ENCODE measurements at regions not wholly inside any gene's neighbourhood (a gene's known extent, or its start where the extent isn't known, plus 50 kb on each side); places are given as distances from the start of the nearest gene placed in this dataset.

DNA sequence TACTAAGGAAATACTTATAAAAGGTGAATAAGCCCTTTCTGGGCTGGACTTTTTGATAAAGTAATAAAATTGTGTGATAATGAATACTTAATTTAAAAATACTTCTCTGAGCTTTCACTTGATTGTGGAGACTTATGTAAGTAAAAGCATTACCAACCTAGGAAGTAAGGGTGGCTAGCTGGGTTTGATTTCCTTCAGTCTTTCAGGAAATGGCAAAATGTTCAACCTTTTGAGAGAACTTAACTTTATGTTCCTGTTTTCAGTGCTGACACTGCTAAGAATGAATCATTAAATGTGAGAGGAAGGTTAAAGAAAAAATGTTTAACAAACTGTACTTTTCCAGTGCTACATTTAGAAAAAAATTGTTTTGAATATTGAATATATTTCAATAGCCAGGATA lies 900.3 kb downstream of the METTL15 start:
- Mint-ChIP-seq H3K9me3 (peaks cover 11% of the 10 kb centered on the region), H3K4me1 (no peaks in the 10 kb centered on the region), H3K36me3 (ENCODE audit: low read depth) (no peaks in the 10 kb centered on the region), H3K27me3 (no peaks in the 10 kb centered on the region), H3K27ac (no peak overlapping the region), H3K4me3 (no peak overlapping the region)
- DNase-seq, result no peak
- CTCF ChIA-PET, result no interaction called here
- POLR2A ChIA-PET, result no interaction called here

DNA sequence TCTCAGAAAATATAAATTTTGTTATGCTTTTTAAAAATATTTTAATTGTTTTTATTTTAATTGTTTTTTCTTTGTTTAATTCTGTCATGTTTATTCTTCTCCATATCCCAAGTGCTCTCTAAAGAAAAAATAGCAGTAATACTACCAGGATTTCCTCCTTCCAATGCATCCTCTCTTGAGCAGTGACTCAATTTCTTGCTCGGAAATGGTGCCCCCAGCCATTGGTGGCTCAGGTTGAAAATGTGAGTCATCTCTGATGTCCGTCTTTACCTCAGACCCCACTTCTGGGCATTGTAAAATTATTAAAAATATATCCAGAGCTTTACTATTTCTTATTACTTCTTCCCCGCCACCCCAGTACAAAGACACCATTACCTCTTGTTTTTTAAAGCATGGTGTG lies 898.5 kb downstream of the METTL15 start:
- no peak for DNase-seq
- no peak overlapping the region for H3K27ac Mint-ChIP-seq
- H3K27me3 Mint-ChIP-seq, result no peaks in the 10 kb centered on the region
- no peaks in the 10 kb centered on the region for H3K4me1 Mint-ChIP-seq
- ChIA-PET CTCF (no interaction called here), POLR2A (no interaction called here)
- H3K9me3 Mint-ChIP-seq, result peaks cover 11% of the 10 kb centered on the region
- no peak overlapping the region for H3K4me3 Mint-ChIP-seq
- no peaks in the 10 kb centered on the region for H3K36me3 Mint-ChIP-seq (ENCODE audit: low read depth)

DNA sequence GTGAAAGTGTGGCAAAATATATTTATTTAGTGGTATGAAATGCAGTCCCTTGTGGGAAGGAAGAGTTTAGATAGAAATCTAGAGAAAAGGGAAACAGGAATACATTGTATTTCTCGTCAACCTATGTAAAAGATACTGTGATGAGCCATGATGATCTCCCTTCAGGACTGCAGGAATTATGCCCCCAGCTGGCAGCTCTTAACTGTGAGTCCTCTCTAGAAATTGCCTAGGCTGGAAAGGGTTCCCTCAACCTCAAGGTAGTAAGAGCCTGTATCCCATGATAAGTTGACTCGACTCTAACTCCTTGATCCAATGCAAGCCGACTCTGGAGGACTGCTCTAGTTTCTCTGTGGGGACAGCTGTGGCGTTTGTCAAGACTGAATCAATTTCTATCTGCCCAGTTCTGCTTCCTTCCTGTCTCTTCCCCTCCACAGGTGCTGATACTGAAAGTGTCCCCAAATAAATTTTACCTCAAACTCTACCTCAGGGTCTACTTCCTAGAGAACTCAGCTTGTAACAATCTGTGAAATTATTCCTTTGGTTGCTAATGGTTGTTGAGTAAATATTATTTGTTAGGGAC lies 897.3 kb downstream of the METTL15 start:
- no peaks in the 10 kb centered on the region for H3K4me1 Mint-ChIP-seq
- no peaks in the 10 kb centered on the region for H3K36me3 Mint-ChIP-seq (ENCODE audit: low read depth)
- ChIA-PET CTCF (no interaction called here), POLR2A (no interaction called here)
- H3K27me3 Mint-ChIP-seq, result no peaks in the 10 kb centered on the region
- DNase-seq, result no peak
- H3K9me3 Mint-ChIP-seq, result peaks cover 11% of the 10 kb centered on the region
- no peak overlapping the region for H3K4me3 Mint-ChIP-seq
- no peak overlapping the region for H3K27ac Mint-ChIP-seq

DNA sequence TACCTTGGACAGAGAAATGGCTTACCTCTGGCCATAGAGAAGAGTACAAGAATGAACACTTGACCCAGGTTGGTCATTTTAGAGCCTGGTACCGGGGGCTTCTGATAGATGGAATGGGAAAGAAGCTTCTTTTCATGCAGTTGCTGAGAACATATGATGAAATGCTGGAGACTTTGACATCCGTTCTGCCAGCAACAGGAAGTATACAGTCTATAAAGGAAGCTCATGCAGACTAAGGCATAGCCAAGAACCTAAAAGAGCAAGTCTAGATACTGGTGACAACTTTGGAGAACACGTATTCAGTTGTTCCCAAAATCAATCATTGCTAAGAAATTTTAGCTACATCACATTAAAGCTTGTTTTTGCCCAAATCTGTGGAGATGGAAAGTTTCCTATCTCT lies 894.6 kb downstream of the METTL15 start:
- no peak overlapping the region for H3K4me3 Mint-ChIP-seq
- ChIA-PET CTCF (no interaction called here), POLR2A (no interaction called here)
- DNase-seq, result no peak
- no peak overlapping the region for H3K27ac Mint-ChIP-seq
- H3K36me3 Mint-ChIP-seq (ENCODE audit: low read depth), result no peaks in the 10 kb centered on the region
- H3K27me3 Mint-ChIP-seq, result no peaks in the 10 kb centered on the region
- no peaks in the 10 kb centered on the region for H3K4me1 Mint-ChIP-seq
- peaks cover 9% of the 10 kb centered on the region for H3K9me3 Mint-ChIP-seq

DNA sequence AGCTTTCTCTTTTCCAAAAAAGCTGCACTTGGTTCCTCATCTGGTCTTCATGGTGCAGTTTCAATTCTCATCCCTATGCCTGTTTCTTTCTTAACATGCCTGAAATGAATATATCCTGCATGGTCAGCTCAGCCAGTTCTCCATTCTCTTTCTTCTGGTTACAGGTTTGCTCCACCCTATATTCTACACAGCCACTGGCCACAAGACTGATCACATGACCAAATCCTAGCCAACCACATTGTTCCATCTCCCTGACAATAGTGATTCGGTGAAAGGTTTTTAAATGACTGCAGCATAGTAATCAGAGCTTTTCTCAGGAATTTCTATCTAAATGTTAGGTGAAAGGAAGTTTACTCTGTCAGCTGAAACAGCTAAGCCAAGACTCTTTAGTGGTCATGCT lies 891.4 kb downstream of the METTL15 start:
- POLR2A ChIA-PET, result no interaction called here
- CTCF ChIA-PET, result no interaction called here
- no peak overlapping the region for H3K27ac Mint-ChIP-seq
- H3K36me3 Mint-ChIP-seq (ENCODE audit: low read depth), result no peaks in the 10 kb centered on the region
- no peak for DNase-seq
- no peaks in the 10 kb centered on the region for H3K9me3 Mint-ChIP-seq
- H3K27me3 Mint-ChIP-seq, result no peaks in the 10 kb centered on the region
- no peak overlapping the region for H3K4me3 Mint-ChIP-seq
- no peaks in the 10 kb centered on the region for H3K4me1 Mint-ChIP-seq

DNA sequence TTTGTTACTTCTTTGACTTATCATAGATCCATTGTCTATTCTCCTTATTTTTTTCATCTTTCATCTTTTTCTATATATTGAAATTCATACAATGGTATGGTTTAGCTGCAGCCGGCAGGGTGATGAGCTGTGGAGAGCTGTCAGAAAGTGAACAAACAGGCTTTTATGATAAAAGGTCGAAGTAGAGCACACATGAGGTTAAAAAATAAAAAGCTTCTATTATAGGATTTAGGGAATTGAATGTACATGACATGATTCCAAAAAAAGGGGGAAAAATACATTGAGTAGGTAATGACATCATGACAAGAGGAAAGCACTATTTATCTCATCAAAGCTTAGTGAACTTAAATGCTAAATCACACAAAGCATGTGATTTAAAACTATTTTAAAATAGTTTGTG lies 884.8 kb downstream of the METTL15 start:
- CTCF ChIA-PET, result no interaction called here
- Mint-ChIP-seq H3K9me3 (no peaks in the 10 kb centered on the region), H3K4me1 (no peaks in the 10 kb centered on the region), H3K36me3 (ENCODE audit: low read depth) (no peaks in the 10 kb centered on the region), H3K4me3 (no peak overlapping the region), H3K27ac (no peak overlapping the region), H3K27me3 (no peaks in the 10 kb centered on the region)
- POLR2A ChIA-PET, result no interaction called here
- DNase-seq, result no peak

DNA sequence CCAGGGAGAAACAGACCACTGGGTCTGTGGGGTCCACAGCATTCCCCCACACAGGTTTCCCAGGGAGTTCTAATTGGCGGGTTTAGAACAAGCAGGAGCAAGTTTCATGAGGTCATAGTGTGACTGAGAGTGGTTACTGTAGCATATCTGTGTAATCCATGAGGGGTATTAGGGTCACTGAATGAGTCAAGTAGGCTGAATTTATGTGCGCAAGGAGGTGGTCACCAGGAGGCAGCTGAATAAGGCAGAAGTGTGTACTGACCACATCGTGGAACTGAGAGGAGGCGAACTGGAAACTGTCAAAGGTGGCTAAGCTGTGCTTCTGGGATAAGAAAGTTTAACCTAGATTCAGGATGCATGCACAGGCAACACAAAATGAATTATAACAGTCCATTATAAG lies 876.0 kb downstream of the METTL15 start:
- ChIA-PET CTCF (no interaction called here), POLR2A (no interaction called here)
- Mint-ChIP-seq H3K4me1 (no peaks in the 10 kb centered on the region), H3K9me3 (peaks cover 14% of the 10 kb centered on the region), H3K27me3 (no peaks in the 10 kb centered on the region), H3K27ac (no peak overlapping the region), H3K36me3 (ENCODE audit: low read depth) (no peaks in the 10 kb centered on the region), H3K4me3 (no peak overlapping the region)
- DNase-seq, result no peak

DNA sequence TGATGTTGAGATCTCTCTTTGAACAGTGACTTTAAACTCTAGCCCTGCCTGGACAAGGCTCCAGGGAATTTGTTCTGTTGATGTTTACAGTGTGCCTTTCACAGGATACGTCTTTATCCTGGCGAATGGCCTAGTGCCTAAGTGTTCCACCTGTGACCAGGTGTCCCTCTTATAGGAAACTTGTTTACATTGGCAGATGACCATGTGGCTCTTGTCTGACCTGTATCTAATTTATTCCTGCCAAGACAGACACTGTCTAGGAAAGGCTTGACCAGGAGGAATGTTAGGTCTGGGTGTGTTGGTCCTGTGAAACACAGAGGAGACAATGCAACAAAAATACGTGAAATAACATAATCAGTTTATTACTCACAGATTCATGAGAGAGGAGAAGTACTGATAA lies 875.6 kb downstream of the METTL15 start:
- CTCF ChIA-PET, result no interaction called here
- no peak overlapping the region for H3K27ac Mint-ChIP-seq

DNA sequence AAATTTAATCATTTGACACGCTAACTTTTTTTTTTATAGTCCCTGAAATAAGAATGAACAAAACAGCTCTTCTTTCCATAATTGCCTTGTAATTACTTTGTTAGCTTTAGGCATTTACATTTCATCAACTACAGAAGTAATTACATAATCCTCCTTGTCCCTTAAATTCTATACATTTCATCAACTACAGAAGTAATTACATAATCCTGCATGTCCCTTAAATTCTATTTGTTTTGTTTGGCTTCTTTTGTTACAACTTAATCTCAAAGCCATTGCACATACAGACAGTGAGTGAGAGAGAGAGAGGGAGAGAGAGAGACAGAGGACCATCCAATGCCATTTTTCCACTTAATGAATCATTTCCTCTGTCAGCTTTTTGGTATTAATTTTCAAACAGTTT lies 873.2 kb downstream of the METTL15 start:
- Mint-ChIP-seq H3K4me1 (no peaks in the 10 kb centered on the region), H3K36me3 (ENCODE audit: low read depth) (no peaks in the 10 kb centered on the region), H3K27me3 (no peaks in the 10 kb centered on the region), H3K27ac (no peak overlapping the region), H3K9me3 (peaks cover 16% of the 10 kb centered on the region), H3K4me3 (no peak overlapping the region)
- ChIA-PET POLR2A (no interaction called here), CTCF (no interaction called here)
- DNase-seq, result no peak

More for the DNA sequence above, 875.6 kb downstream of the METTL15 start:
- H3K9me3 Mint-ChIP-seq, result peaks cover 14% of the 10 kb centered on the region
- no peaks in the 10 kb centered on the region for H3K4me1 Mint-ChIP-seq
- no peaks in the 10 kb centered on the region for H3K27me3 Mint-ChIP-seq
- no peaks in the 10 kb centered on the region for H3K36me3 Mint-ChIP-seq (ENCODE audit: low read depth)
- no peak for DNase-seq
- no peak overlapping the region for H3K4me3 Mint-ChIP-seq
- POLR2A ChIA-PET, result no interaction called here

DNA sequence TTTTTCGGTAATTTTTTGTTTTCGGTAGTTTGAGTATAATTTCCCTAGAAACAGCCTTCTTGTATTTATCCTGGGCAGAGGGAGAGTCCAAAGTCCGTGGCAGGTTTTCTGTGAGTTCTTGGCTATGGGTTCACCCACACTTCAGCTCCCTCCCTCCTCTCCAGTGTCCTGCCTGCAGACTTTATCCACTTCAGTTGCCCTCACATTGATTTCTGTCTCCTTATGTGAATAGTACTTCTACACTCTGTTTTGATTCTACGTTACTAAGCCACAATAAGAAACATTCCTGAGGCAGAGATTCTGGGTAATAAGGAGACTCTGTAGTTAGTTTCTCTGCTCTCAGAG lies 868.6 kb downstream of the METTL15 start:
- H3K9me3 Mint-ChIP-seq, result peaks cover 13% of the 10 kb centered on the region
- DNase-seq, result no peak
- H3K27me3 Mint-ChIP-seq, result no peaks in the 10 kb centered on the region
- ChIA-PET CTCF (no interaction called here), POLR2A (no interaction called here)
- H3K27ac Mint-ChIP-seq, result no peak overlapping the region
- H3K4me3 Mint-ChIP-seq, result no peak overlapping the region
- H3K36me3 Mint-ChIP-seq (ENCODE audit: low read depth), result no peaks in the 10 kb centered on the region
- H3K4me1 Mint-ChIP-seq, result no peaks in the 10 kb centered on the region

DNA sequence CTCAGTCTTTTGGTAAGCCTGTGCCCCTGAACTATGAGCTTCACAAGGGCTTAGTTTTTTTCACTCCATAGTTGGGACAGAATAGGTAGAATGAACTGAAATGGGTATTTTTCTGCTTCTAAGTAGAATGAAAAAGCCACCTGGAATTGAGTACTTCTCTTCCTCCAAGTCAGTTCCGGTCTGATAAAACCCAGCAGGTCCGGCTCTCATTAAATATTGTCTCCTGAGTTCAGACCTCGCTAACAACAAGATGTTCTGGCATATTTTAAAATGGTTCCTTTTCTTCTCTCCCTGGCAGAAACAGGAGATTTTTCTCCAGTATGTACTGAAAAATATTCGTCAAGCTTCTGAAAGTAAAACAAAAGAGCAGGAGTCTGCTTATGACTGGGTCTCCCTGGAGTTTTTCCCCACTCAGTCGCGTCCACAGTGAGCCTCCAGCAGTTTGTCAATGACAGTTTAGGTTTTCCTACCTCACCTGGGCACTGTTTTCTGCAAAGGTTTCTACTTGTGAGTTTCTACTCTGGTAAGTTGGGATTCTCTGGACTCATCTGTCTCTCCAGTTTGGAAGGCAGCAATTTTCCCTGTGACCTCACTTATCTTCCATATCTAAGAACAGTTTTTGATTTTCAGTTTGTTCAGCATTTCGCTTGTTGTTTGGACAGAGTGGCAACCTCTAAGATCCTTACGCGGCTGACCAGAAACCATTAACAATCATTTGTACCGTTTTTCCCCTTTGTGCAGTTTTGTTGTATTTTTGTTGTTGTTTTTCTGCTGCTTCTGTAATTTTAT lies 868.0 kb downstream of the METTL15 start:
- no peaks in the 10 kb centered on the region for H3K36me3 Mint-ChIP-seq (ENCODE audit: low read depth)
- no peaks in the 10 kb centered on the region for H3K4me1 Mint-ChIP-seq
- peaks cover 13% of the 10 kb centered on the region for H3K9me3 Mint-ChIP-seq
- ChIA-PET CTCF (no interaction called here), POLR2A (no interaction called here)
- no peaks in the 10 kb centered on the region for H3K27me3 Mint-ChIP-seq
- no peak overlapping the region for H3K27ac Mint-ChIP-seq
- no peak for DNase-seq
- H3K4me3 Mint-ChIP-seq, result no peak overlapping the region

DNA sequence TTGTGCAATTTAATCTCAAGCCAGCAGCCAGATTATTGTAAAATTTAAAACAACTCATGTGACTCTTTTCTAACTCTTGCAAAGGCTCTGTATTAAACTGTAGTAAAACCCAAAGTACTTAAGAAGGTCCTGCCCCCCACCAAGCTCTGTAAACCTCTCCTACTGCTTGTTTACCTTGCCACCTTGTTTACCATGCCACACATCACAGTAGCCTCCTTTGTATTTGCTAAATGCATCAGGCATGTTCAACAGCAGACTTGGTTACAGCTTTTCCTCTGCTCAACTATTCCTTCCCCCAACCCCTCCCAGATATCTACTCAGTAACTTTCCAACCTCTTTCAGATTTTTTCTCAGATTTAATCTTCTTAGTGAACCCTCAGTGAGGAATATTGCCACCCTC lies 861.6 kb downstream of the METTL15 start:
- no peaks in the 10 kb centered on the region for H3K4me1 Mint-ChIP-seq
- no peaks in the 10 kb centered on the region for H3K36me3 Mint-ChIP-seq (ENCODE audit: low read depth)
- ChIA-PET POLR2A (no interaction called here), CTCF (no interaction called here)
- no peaks in the 10 kb centered on the region for H3K27me3 Mint-ChIP-seq
- H3K4me3 Mint-ChIP-seq, result no peak overlapping the region
- DNase-seq, result no peak
- H3K27ac Mint-ChIP-seq, result no peak overlapping the region
- H3K9me3 Mint-ChIP-seq, result peaks cover 4% of the 10 kb centered on the region

DNA sequence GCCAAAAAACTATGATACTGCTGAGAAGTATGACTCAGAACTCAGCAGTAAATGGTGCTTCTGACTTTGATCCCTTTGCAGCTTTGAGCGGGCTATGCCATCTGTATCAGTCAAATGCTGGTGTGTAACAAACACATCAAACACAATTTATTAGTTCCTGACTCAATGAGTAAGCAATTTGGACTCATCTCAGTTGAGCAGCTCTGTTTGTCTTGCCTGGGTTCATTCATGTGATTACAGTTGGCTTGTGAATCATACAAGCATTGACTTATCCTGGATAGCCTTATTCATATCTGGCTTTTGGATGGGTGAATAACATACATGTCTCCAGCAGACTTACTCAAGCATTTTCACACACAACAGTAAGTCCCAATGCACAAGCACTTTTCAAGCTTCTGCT lies 858.8 kb downstream of the METTL15 start:
- Mint-ChIP-seq H3K27me3 (no peaks in the 10 kb centered on the region), H3K27ac (no peak overlapping the region), H3K4me3 (no peak overlapping the region), H3K36me3 (ENCODE audit: low read depth) (no peaks in the 10 kb centered on the region), H3K9me3 (peaks cover 4% of the 10 kb centered on the region), H3K4me1 (no peaks in the 10 kb centered on the region)
- ChIA-PET POLR2A (no interaction called here), CTCF (no interaction called here)
- no peak for DNase-seq

DNA sequence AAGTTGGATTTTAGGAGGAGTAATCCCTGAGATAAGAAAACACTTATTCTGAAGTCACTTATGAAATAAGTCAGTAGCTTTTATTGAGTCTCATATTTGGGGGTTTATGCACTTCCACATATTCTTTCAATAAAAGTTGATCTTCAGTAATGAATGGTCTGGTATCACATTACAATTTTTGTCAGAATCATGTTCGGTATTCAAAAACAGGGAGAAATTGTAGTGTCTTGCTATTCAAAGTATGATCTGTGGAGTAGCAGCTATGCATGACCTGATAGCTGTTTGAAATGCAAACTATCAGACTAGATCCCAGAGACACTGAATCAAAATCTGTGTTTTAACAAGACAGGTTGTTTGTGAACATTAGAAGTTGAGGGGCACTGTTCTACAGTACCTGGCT lies 857.6 kb downstream of the METTL15 start:
- no peaks in the 10 kb centered on the region for H3K4me1 Mint-ChIP-seq
- H3K27ac Mint-ChIP-seq, result no peak overlapping the region
- no peaks in the 10 kb centered on the region for H3K27me3 Mint-ChIP-seq
- H3K9me3 Mint-ChIP-seq, result peaks cover 7% of the 10 kb centered on the region
- no peaks in the 10 kb centered on the region for H3K36me3 Mint-ChIP-seq (ENCODE audit: low read depth)
- ChIA-PET CTCF (no interaction called here), POLR2A (no interaction called here)
- H3K4me3 Mint-ChIP-seq, result no peak overlapping the region
- DNase-seq, result no peak
